BLaER1 treated with 17β-estradiol and CSF1 and Interleukin-3, amounts not matched to agents 10 nM and 100 nM (cell line): ENCODE measurements at regions not wholly inside any gene's neighbourhood (a gene's known extent, or its start where the extent isn't known, plus 50 kb on each side); places are given as distances from the start of the nearest gene placed in this dataset.

Experiments used
- H3K27ac ChIP-seq, 11 experiments: shearing (Covaris generic); formaldehyde crosslinking; 2 replicates each; pipeline ENCODE4 v1.8.1; 2022
- H3K27me3 ChIP-seq, 11 experiments: shearing (Covaris generic); formaldehyde crosslinking; 2 replicates each; pipeline ENCODE4 v1.8.1; 2022
- H3K36me3 ChIP-seq, 11 experiments: shearing (Covaris generic); formaldehyde crosslinking; 2 replicates each; pipeline ENCODE4 v1.8.1; 2022
- H3K4me1 ChIP-seq, 10 experiments: shearing (Covaris generic); formaldehyde crosslinking; 2 replicates each; pipeline ENCODE4 v1.8.1; 2022
- H3K4me2 ChIP-seq, 11 experiments: shearing (Covaris generic); formaldehyde crosslinking; 2 replicates each; pipeline ENCODE4 v1.8.1; 2022
- H3K4me3 ChIP-seq, 10 experiments: shearing (Covaris generic); formaldehyde crosslinking; 2 replicates each; pipeline ENCODE4 v1.8.1; 2022
- H3K9ac ChIP-seq, 11 experiments: shearing (Covaris generic); formaldehyde crosslinking; 2 replicates each; pipeline ENCODE4 v1.8.1; 2022
- H3K9me3 ChIP-seq, 11 experiments: shearing (Covaris generic); formaldehyde crosslinking; replicated peaks in 1 of 11; 2 replicates each; pipeline ENCODE4 v1.8.1; 2022
- H4K20me1 ChIP-seq, 11 experiments: shearing (Covaris generic); formaldehyde crosslinking; 2 replicates each; pipeline ENCODE4 v1.8.1; 2022
- Cebpa-rat ChIP-seq, 11 experiments: shearing (Covaris generic); IDR thresholded peaks; 2 replicates each; pipeline ENCODE4 v1.8.1; 2022

DNA sequence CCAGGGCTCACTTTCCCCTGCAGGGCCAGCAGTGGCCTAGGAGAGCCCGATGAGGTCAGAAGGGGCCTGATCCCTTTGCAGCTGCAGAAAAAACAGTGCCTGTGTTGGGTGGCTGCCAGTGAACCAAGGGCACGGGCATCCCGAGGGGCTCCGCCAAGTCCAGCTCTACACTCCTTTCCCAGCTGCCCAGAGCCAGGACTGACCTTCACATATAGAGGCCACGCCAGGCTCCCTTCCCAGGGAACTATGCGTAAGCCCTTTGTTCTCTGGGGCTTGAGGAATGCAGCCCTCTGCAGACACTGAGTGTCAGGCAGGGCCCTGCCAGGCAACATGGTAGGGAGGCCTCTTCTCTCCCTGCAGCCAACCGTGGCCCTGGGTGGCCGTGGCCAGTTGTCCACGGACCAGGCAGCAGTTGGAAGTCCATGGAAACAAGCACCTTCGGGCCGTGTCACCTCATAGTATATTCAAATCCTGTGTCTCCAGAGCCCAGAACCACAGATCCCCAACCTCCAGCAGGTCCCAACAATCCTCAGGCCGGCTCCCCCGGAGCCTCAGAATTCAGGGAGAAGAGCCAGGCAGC, 194.0 kb downstream of the NPHP4 start:
- H3K4me3 ChIP-seq: no peak overlapping the region
- peaks cover 0 to 67% (median 41%) of the 10 kb centered on the region in 10 experiments; a peak in 17 of 20 replicates for H3K4me1 ChIP-seq
- H3K9ac ChIP-seq: 0 out of 22 replicates have a peak overlapping the region, but pooled peaks of 2 of the 11 experiments have one; percentile 5 to 20
- peak overlapping the region in 8 of 11 experiments; percentile 40 to 76 (median 64); a peak in 14 of 22 replicates for H3K4me2 ChIP-seq
- no peak overlapping the region for H3K27ac ChIP-seq
- H3K36me3 ChIP-seq: no peaks in the 10 kb centered on the region
- H4K20me1 ChIP-seq: no peaks in the 10 kb centered on the region
- peaks cover 0 to 10% (median 6%) of the 10 kb centered on the region in 11 experiments; a peak in 6 of 22 replicates for H3K9me3 ChIP-seq
- TF ChIP-seq Cebpa-rat (IDR thresholded peaks at IDR 0.05): no peak
- peaks cover 0 to 3% (median 0%) of the 10 kb centered on the region in 11 experiments; a peak in 1 of 22 replicates for H3K27me3 ChIP-seq

DNA sequence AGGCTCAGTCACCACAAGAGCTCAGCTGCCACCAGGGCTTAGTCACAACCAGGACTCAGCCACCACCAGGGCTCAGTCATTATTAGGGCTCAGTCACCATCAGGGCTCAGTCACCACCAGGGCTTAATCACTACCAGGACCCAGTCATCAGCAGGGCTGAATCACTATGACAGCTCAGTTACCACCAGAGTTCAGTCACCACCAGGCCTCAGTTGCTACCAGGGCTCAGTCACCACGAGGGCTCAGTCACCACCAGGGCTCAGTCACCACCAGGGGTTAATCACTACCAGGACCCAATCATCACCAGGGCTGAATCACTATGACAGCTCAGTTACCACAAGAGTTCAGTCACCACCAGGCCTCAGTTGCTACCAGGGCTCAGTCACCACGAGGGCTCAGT, 196.2 kb downstream of the NPHP4 start:
- H3K4me1 ChIP-seq: peaks cover 0 to 46% (median 25%) of the 10 kb centered on the region in 10 experiments; a peak in 16 of 20 replicates
- H3K27me3 ChIP-seq: peaks cover 0 to 3% (median 0%) of the 10 kb centered on the region in 11 experiments; a peak in 1 of 22 replicates
- no peak overlapping the region for H3K4me3 ChIP-seq
- TF ChIP-seq Cebpa-rat (IDR thresholded peaks at IDR 0.05): no peak
- H3K9me3 ChIP-seq: peaks cover 6 to 19% (median 9%) of the 10 kb centered on the region in 11 experiments; a peak in 20 of 22 replicates
- H4K20me1 ChIP-seq: no peaks in the 10 kb centered on the region
- H3K4me2 ChIP-seq: peak overlapping the region in 7 of 11 experiments; percentile 48 to 76 (median 68); a peak in 9 of 22 replicates
- H3K27ac ChIP-seq: no peak overlapping the region
- no peak overlapping the region for H3K9ac ChIP-seq
- H3K36me3 ChIP-seq: no peaks in the 10 kb centered on the region

DNA sequence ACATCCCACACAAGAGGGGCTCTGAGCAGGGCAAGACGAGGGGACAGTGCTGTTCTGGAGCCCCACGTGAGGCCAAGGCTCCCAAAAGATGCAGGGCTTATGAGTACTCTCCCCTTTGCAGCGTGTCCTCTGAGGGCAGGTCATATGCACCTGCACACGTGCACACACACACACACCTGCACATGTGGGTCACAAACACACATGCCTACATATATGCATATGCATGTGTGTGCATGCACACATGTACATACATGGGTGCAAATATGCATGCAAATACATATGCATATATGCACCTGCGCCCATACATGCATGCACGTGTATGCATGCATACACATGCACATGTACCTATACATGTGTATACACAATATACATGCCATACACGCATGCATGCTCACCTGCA, 197.9 kb downstream of the NPHP4 start:
- Histone ChIP-seq H3K4me1 (peaks cover 0 to 32% (median 22%) of the 10 kb centered on the region in 10 experiments; a peak in 16 of 20 replicates), H3K9me3 (peaks cover 22 to 37% (median 24%) of the 10 kb centered on the region in 11 experiments), H3K27me3 (peaks cover 0 to 3% (median 0%) of the 10 kb centered on the region in 11 experiments; a peak in 1 of 22 replicates), H3K27ac (no peak overlapping the region), H3K4me2 (no peak overlapping the region), H4K20me1 (no peaks in the 10 kb centered on the region), H3K4me3 (no peak overlapping the region), H3K36me3 (no peaks in the 10 kb centered on the region), H3K9ac (no peak overlapping the region)
- TF ChIP-seq Cebpa-rat (IDR thresholded peaks at IDR 0.05): no peak

DNA sequence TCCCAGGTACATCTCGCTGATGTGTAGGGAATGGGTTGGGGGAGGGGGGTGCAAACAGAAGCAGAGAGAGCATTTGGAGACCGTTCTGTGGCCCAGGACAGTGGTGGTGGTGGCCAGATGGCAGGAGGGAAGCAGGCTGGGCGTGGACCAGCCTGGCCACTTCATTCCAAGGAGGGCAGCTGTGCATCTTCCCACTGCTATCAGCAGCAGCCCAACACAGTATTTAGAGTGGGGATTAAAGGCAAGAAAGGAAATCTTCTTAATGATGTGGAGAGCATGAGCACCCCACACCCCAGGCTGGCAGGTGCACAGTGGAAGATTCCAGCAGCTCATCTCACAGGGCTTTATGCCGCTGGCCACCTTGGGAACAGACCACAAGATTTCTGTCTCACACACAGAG, 198.7 kb downstream of the NPHP4 start:
- Histone ChIP-seq H4K20me1 (no peaks in the 10 kb centered on the region), H3K9ac (no peak overlapping the region), H3K4me2 (no peak overlapping the region)

DNA sequence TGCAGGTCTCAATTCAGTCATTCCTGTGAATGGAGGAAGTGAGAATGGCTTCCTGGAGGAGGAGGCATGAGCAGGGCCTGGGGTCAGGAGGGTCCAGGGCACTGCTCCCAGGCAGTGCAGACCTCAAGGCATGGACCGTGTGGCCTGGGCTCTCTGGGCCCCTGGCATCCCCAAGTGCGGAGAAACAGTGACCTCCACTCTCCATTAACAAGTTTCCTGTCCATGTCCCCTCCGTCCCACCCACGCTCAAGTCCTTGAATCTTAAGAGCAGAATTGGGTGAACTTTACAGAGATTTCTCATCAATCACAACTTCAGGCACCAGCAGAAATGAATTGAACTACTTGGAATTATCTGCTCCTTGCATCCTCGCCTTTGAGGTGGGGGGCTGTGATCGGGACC, 211.1 kb downstream of the NPHP4 start:
- H3K9me3 ChIP-seq: peaks cover 13 to 20% (median 15%) of the 10 kb centered on the region in 11 experiments
- 0 out of 22 replicates have a peak overlapping the region, but pooled peaks of 1 of the 11 experiments have one; percentile 5 for H3K9ac ChIP-seq

More for the DNA sequence above, 198.7 kb downstream of the NPHP4 start:
- Histone ChIP-seq H3K4me3 (no peak overlapping the region), H3K27me3 (peaks cover 0 to 3% (median 0%) of the 10 kb centered on the region in 11 experiments; a peak in 1 of 22 replicates), H3K9me3 (peaks cover 24 to 37% (median 30%) of the 10 kb centered on the region in 11 experiments), H3K4me1 (peaks cover 0 to 31% (median 22%) of the 10 kb centered on the region in 10 experiments; a peak in 16 of 20 replicates), H3K27ac (no peak overlapping the region), H3K36me3 (no peaks in the 10 kb centered on the region)
- no peak for TF ChIP-seq Cebpa-rat (IDR thresholded peaks at IDR 0.05)

DNA sequence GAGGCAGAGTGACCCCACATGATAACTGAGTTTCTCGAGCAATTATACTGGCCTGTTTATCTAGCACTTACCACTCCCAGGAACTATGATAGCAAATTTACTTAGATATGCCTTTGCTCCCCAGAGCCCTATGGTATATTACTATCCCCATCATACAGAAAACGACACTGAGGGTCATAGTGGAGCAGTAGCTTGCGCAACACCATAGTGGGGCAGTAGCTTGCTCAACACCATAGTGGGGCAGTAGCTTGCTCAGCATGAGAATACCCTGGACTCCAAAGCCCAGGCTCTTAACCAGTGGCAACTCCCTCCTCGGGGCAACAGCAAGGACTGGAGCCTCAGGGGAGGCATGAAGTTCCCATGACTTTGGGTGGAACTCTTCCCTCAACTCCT, 211.9 kb downstream of the NPHP4 start:
- no peak overlapping the region for H3K4me3 ChIP-seq
- 0 out of 22 replicates have a peak overlapping the region, but pooled peaks of 1 of the 11 experiments have one; percentile 15 for H3K4me2 ChIP-seq
- H4K20me1 ChIP-seq: no peaks in the 10 kb centered on the region
- no peak overlapping the region for H3K9ac ChIP-seq
- TF ChIP-seq Cebpa-rat (IDR thresholded peaks at IDR 0.05): peak in 9 of 11 experiments; percentile 13 to 74 (median 45); a peak in 7 of 22 replicates
- no peak overlapping the region for H3K27ac ChIP-seq
- peaks cover 0 to 25% (median 11%) of the 10 kb centered on the region in 10 experiments; a peak in 12 of 20 replicates for H3K4me1 ChIP-seq
- peaks cover 13 to 22% (median 15%) of the 10 kb centered on the region in 11 experiments for H3K9me3 ChIP-seq
- no peaks in the 10 kb centered on the region for H3K27me3 ChIP-seq
- H3K36me3 ChIP-seq: no peaks in the 10 kb centered on the region; a peak in 1 of 22 replicates

More for the DNA sequence above, 211.1 kb downstream of the NPHP4 start:
- Histone ChIP-seq H3K4me1 (peaks cover 0 to 18% (median 7%) of the 10 kb centered on the region in 10 experiments; a peak in 9 of 20 replicates), H3K36me3 (no peaks in the 10 kb centered on the region; a peak in 1 of 22 replicates), H3K27ac (no peak overlapping the region), H3K4me3 (no peak overlapping the region), H3K4me2 (peak overlapping the region in 4 of 11 experiments; percentile 20 to 40 (median 23); a peak in 6 of 22 replicates), H4K20me1 (no peaks in the 10 kb centered on the region), H3K27me3 (no peaks in the 10 kb centered on the region)
- TF ChIP-seq Cebpa-rat (IDR thresholded peaks at IDR 0.05): no peak

DNA sequence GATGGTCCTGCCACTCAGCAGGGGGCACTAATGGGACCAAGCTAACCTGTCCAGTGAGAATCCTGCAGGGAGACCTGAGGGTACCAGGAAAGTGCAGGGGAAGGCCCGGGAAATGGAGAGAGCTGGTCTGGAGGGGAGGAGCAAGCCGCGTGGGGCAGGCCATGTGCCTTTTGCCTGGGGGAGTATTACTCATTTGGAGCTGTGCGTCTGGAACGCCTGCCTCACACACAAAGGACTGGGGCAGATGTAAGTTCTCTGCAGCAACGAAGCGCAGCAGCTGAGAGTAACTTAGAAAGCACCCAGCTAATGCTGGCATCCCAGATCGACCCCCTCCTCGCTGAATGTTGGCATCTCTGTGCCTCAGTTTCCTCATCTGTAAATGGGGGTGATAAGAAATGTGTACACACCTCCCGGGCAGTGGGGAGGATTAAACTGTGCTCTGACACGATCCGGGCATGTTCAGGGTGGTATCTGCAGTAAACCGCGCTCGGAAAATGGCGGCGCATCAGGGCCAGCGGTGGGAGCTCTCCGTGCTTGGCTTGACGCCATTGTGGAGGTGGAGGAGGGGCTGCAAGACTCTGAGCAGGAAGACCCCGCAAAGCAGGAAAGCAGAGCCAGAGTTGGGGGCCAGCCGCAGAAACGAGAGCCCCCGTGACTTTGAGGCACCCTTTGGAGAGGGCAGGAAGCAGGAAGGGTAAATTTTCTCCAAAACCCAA, 212.5 kb downstream of the NPHP4 start:
- no peak overlapping the region for H3K27ac ChIP-seq
- no peak overlapping the region for H3K4me2 ChIP-seq
- no peak for TF ChIP-seq Cebpa-rat (IDR thresholded peaks at IDR 0.05)
- H3K9me3 ChIP-seq: peaks cover 13 to 27% (median 15%) of the 10 kb centered on the region in 11 experiments
- peaks cover 0 to 31% (median 15%) of the 10 kb centered on the region in 10 experiments; a peak in 13 of 20 replicates for H3K4me1 ChIP-seq
- no peak overlapping the region for H3K9ac ChIP-seq
- no peaks in the 10 kb centered on the region for H3K27me3 ChIP-seq
- H4K20me1 ChIP-seq: no peaks in the 10 kb centered on the region
- no peak overlapping the region for H3K4me3 ChIP-seq
- H3K36me3 ChIP-seq: no peaks in the 10 kb centered on the region; a peak in 1 of 22 replicates

DNA sequence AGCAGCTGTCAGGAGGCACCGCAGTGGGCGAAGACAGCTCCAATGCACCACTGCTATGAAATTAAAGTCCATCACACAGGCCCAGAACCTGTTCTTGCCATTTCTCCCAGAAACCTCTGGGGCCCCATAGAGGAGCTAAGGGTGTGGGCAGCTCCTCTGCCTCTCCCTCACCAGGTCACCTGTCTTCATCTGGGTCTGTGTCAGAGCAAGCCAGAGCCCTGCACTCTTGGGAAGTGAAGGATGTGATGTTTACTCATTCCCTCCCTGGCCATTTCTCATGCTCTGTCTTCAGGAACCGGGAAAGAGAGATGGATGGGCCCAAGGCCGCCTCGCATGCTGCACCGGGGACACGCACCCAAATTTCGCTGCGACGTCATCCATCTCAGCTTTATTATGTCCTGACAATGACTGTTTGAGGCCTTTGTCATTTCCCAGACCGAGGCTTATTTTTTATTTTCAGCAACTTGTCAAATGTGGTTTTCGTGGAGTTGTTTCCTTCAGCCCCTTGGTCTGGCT, 216.1 kb downstream of the NPHP4 start:
- H3K4me1 ChIP-seq: peaks cover 6 to 55% (median 33%) of the 10 kb centered on the region in 10 experiments; a peak in 18 of 20 replicates
- no peak overlapping the region for H3K9ac ChIP-seq
- H3K9me3 ChIP-seq: peaks cover 13 to 27% (median 15%) of the 10 kb centered on the region in 11 experiments
- peak overlapping the region in 4 of 11 experiments; percentile 2 to 81 (median 44); a peak in 5 of 22 replicates for H3K4me2 ChIP-seq
- peaks cover 0 to 16% (median 0%) of the 10 kb centered on the region in 11 experiments; a peak in 9 of 22 replicates for H3K27me3 ChIP-seq
- H3K27ac ChIP-seq: no peak overlapping the region
- no peaks in the 10 kb centered on the region; a peak in 1 of 22 replicates for H3K36me3 ChIP-seq
- no peak overlapping the region for H3K4me3 ChIP-seq
- TF ChIP-seq Cebpa-rat (IDR thresholded peaks at IDR 0.05): no peak
- H4K20me1 ChIP-seq: no peaks in the 10 kb centered on the region
